ENCODE measurements at regions not wholly inside any gene's neighbourhood (a gene's known extent, or its start where the extent isn't known, plus 50 kb on each side); places are given as distances from the start of the nearest gene placed in this dataset.

- dilution Hi-C loops (cut with HindIII; ENCODE audit: low sequenced_read_pairs, unreplicated experiment), result no loop called here
- 88% methylated on average over 7 of the region's 13 CpGs; no CpG with 5 or more reads in 1 of the 2 experiments for WGBS, 2 experiments (ENCODE audit: extremely low coverage in 2 of 2, insufficient read length in 1 of 2)
- no peak for ATAC-seq (ENCODE audit: low read depth)
- CTCF ChIA-PET, result no interaction called here
- Histone ChIP-seq H3K9me3 (ENCODE audit: control insufficient read depth, insufficient read depth, low read length) (peaks cover 27% of the 10 kb centered on the region), H4K91ac (ENCODE audit: insufficient read depth, low read depth, low read length) (no peak overlapping the region), H3K27ac (ENCODE audit: insufficient read depth, low read length) (no peak overlapping the region), H3K4me1 (ENCODE audit: control insufficient read depth, insufficient read depth, low read length) (no peaks in the 10 kb centered on the region), H3K4me3 (ENCODE audit: insufficient read depth, low read depth, low read length) (no peak overlapping the region), H2BK5ac (ENCODE audit: low read depth, low read length, poor library complexity, severe bottlenecking) (no peak overlapping the region), H3K23ac (ENCODE audit: low read depth, low read length) (no peak overlapping the region), H2BK15ac (ENCODE audit: low read depth, low read length) (no peak overlapping the region), H2BK20ac (ENCODE audit: low read depth, low read length) (no peak overlapping the region), H3K36me3 (ENCODE audit: control insufficient read depth, insufficient read depth, low read length) (no peaks in the 10 kb centered on the region), H4K5ac (ENCODE audit: low read depth, low read length) (no peak overlapping the region), H3K4ac (ENCODE audit: low read depth, low read length) (no peak overlapping the region), H3K56ac (ENCODE audit: extremely low read depth, insufficient read depth, low read length) (no peak overlapping the region), H3K4me2 (ENCODE audit: low read depth, low read length) (no peak overlapping the region), H2AK5ac (ENCODE audit: low read depth, low read length) (no peak overlapping the region), H4K20me1 (ENCODE audit: insufficient read depth, low read length) (no peaks in the 10 kb centered on the region), H3K27me3 (ENCODE audit: control insufficient read depth, insufficient read depth, low read length) (no peaks in the 10 kb centered on the region), H3K9ac (ENCODE audit: low read depth, low read length) (no peak overlapping the region), H3K79me1 (ENCODE audit: low read depth in 1 of 2, low read length in 2 of 2) (no peaks in the 10 kb centered on the region), H2BK120ac (ENCODE audit: low read depth, low read length) (no peak overlapping the region), H3K14ac (replicated peaks; ENCODE audit: low read depth, low read length) (no peak overlapping the region), H3K18ac (ENCODE audit: low read depth, low read length) (no peak overlapping the region), H2AFZ (replicated peaks; ENCODE audit: low read length, poor library complexity) (no peak overlapping the region), H2AK9ac (replicated peaks; ENCODE audit: low read depth, low read length, poor library complexity) (no peak overlapping the region), H4K8ac (ENCODE audit: low read depth in 2 of 2, low read length in 2 of 2) (no peak overlapping the region), H3K9me1 (ENCODE audit: insufficient read depth, low read length) (no peaks in the 10 kb centered on the region)
- DNase-seq, result no peak
- TF ChIP-seq MAFK (IDR thresholded peaks at IDR 0.05; ENCODE audit: low read depth, low read length) (no peak), USF2 (IDR thresholded peaks at IDR 0.05; ENCODE audit: low read depth, low read length) (no peak), CTCF (conservative IDR thresholded peaks at IDR 0.05; ENCODE audit: low read depth, low read length) (no peak)
- intact Hi-C loops (cut with micrococcal nuclease), result no loop called here
- no TSS peak for BruUV-seq (replicated peaks)
- POLR2A ChIA-PET (ENCODE audit: unreplicated experiment), result no interaction called here
- in situ Hi-C loops (cut with MboI; ENCODE audit: low sequenced_read_pairs), result no loop called here
These were observed 59.0 kb upstream of the AFDN start for GRCh38 chr6:167767715-167768107.

Measured in IMR-90 (cell line).